ENCODE measurements at regions not wholly inside any gene's neighbourhood (a gene's known extent, or its start where the extent isn't known, plus 50 kb on each side); places are given as distances from the start of the nearest gene placed in this dataset. TPM values are rescaled to one million over a fixed set of nuclear protein-coding genes. Genes with fewer than 3 reads are reported as not detected.

DNA sequence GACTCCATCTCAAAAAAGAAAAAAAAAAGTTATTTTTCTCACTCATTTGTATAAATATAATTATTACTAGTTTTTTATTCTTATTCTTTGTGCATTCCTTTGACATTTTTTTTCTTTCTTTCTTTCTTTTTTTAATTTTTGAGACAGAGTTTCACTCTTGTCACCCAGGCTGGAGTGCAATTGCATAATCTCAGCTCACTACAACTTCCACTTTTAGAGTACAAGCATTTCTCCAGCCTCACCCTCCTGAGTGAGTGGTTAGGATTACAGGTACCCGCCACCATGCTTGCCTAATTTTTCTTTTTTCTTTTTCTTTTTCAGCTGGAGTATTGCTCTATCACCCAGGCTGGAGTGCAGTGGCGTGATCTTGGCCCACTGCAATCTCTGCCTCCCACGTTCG, 51.4 kb upstream of the JARID2 start:
- TF ChIP-seq, protein P1, sequence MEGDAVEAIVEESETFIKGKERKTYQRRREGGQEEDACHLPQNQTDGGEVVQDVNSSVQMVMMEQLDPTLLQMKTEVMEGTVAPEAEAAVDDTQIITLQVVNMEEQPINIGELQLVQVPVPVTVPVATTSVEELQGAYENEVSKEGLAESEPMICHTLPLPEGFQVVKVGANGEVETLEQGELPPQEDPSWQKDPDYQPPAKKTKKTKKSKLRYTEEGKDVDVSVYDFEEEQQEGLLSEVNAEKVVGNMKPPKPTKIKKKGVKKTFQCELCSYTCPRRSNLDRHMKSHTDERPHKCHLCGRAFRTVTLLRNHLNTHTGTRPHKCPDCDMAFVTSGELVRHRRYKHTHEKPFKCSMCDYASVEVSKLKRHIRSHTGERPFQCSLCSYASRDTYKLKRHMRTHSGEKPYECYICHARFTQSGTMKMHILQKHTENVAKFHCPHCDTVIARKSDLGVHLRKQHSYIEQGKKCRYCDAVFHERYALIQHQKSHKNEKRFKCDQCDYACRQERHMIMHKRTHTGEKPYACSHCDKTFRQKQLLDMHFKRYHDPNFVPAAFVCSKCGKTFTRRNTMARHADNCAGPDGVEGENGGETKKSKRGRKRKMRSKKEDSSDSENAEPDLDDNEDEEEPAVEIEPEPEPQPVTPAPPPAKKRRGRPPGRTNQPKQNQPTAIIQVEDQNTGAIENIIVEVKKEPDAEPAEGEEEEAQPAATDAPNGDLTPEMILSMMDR (IDR thresholded peaks at IDR 0.05), result no peak
- no peak for TF ChIP-seq POLR2A (IDR thresholded peaks at IDR 0.05)
- WGBS, 2 donors, result 87 to 94% methylated on average over 4 of the region's 4 CpGs
- ATAC-seq (no peak), DNase-seq (no peak)
- intact Hi-C loops (cut with DNase I), result no loop called here
- no peak overlapping the region for H3K4me3 ChIP-seq
- no peaks in the 10 kb centered on the region for H3K9me3 ChIP-seq
- H3K27ac ChIP-seq, result no peak overlapping the region
- no peaks in the 10 kb centered on the region for H3K36me3 ChIP-seq (replicated peaks in 1 of 2; ENCODE audit: insufficient read depth in 1 of 2, low read depth in 2 of 2)
- H3K27me3 ChIP-seq, result no peaks in the 10 kb centered on the region
- H3K4me1 ChIP-seq, result no peaks in the 10 kb centered on the region

Small RNAs in the stretch of these regions (small RNA-seq; reads per million reads assigned to genes)
- not detected for gene RN7SL332P
- not detected for gene RNU6-793P

Measured in body of pancreas (tissue), 4 donors.